ENCODE measurements at regions not wholly inside any gene's neighbourhood (a gene's known extent, or its start where the extent isn't known, plus 50 kb on each side); places are given as distances from the start of the nearest gene placed in this dataset.
A peak's percentile ranks its signal among the peaks of the same experiment; 100 is the strongest.
"Not testable (repeated sequence)": the region's sequence is repeated elsewhere in the genome, so short reads cannot be mapped to it uniquely, and the experiment has no call there.

GRCh38 chr7:35961260-35961659, 160.4 kb downstream of the SEPTIN7 start:
- intact Hi-C loops (cut with DNase I, micrococcal nuclease); ATAC-seq; DNase-seq: not testable (repeated sequence)

- ATAC-seq; DNase-seq; intact Hi-C loops (cut with DNase I, micrococcal nuclease): not testable (repeated sequence)
Observed at GRCh38 chr7:35962607-35963006, 161.8 kb downstream of the SEPTIN7 start.

GRCh38 chr7:35967366-35968139, 166.7 kb downstream of the SEPTIN7 start:
- no peak for ATAC-seq
- no peak for DNase-seq
- intact Hi-C loops (cut with DNase I, micrococcal nuclease): no loop called here

- intact Hi-C loops (cut with DNase I, micrococcal nuclease): no loop called here
- DNase-seq (no peak), ATAC-seq (no peak)
Observed at GRCh38 chr7:35968140-35968940, 167.5 kb downstream of the SEPTIN7 start.

GRCh38 chr7:35969066-35969465, 168.2 kb downstream of the SEPTIN7 start:
- ATAC-seq (no peak), DNase-seq (no peak)
- intact Hi-C loops (cut with DNase I, micrococcal nuclease): no loop called here

- DNase-seq (no peak), ATAC-seq (no peak)
- intact Hi-C loops (cut with DNase I, micrococcal nuclease): loop anchor here in 1 of 2 donors (10.0 kb wide), 1 partner anchor 56 kb away; no protein-coding TSS in a partner anchor
Observed at GRCh38 chr7:35970458-35970857, 169.6 kb downstream of the SEPTIN7 start.

GRCh38 chr7:35971133-35971891, 170.5 kb downstream of the SEPTIN7 start:
- intact Hi-C loops (cut with DNase I, micrococcal nuclease): loop anchor here in 1 of 2 donors (10.0 kb wide), 1 partner anchor 57 kb away; no protein-coding TSS in a partner anchor
- DNase-seq: peak in 1 of 2 donors; percentile 41
- ATAC-seq: peak; percentile 89

GRCh38 chr7:35975851-35976454, 175.1 kb downstream of the SEPTIN7 start:
- DNase-seq: no peak
- ATAC-seq: peak; percentile 69
- intact Hi-C loops (cut with DNase I, micrococcal nuclease): loop anchor here in 1 of 2 donors (5.0 to 10.0 kb wide), 2 partner anchors 61 to 316 kb away; no protein-coding TSS in a partner anchor

- not testable (repeated sequence) for ATAC-seq, DNase-seq
- intact Hi-C loops (cut with DNase I, micrococcal nuclease): loop anchor here in 1 of 2 donors (5.0 to 10.0 kb wide), 2 partner anchors 64 to 313 kb away; no protein-coding TSS in a partner anchor
Observed at GRCh38 chr7:35978816-35979640, 174.0 kb upstream of the EEPD1 start.

GRCh38 chr7:35982600-35982999, 170.5 kb upstream of the EEPD1 start:
- DNase-seq (no peak), ATAC-seq (no peak)
- intact Hi-C loops (cut with DNase I, micrococcal nuclease): loop anchor here in 1 of 2 donors (10.0 kb wide), 1 partner anchor 312 kb away; no protein-coding TSS in a partner anchor

GRCh38 chr7:35983626-35984025, 169.4 kb upstream of the EEPD1 start:
- DNase-seq (no peak), ATAC-seq (no peak)
- intact Hi-C loops (cut with DNase I, micrococcal nuclease): loop anchor here in 1 of 2 donors (10.0 kb wide), 1 partner anchor 311 kb away; no protein-coding TSS in a partner anchor

GRCh38 chr7:35985126-35985754, 167.8 kb upstream of the EEPD1 start:
- ATAC-seq: peak; percentile 99
- peak; percentile 67 to 84 for DNase-seq
- intact Hi-C loops (cut with DNase I, micrococcal nuclease): loop anchor here (5.0 to 10.0 kb wide), 2 partner anchors 310 to 332 kb away; no protein-coding TSS in a partner anchor

- no peak for DNase-seq
- intact Hi-C loops (cut with DNase I, micrococcal nuclease): loop anchor here (5.0 to 10.0 kb wide), 2 partner anchors 308 to 330 kb away; no protein-coding TSS in a partner anchor
- no peak for ATAC-seq
Observed at GRCh38 chr7:35987016-35987415, 166.0 kb upstream of the EEPD1 start.

GRCh38 chr7:35988105-35988504, 164.9 kb upstream of the EEPD1 start:
- ATAC-seq (no peak), DNase-seq (no peak)
- intact Hi-C loops (cut with DNase I, micrococcal nuclease): loop anchor here (5.0 to 10.0 kb wide), 2 partner anchors 307 to 329 kb away; no protein-coding TSS in a partner anchor

GRCh38 chr7:35988818-35989217, 164.2 kb upstream of the EEPD1 start:
- no peak for DNase-seq
- intact Hi-C loops (cut with DNase I, micrococcal nuclease): loop anchor here (5.0 to 10.0 kb wide), 2 partner anchors 306 to 328 kb away; no protein-coding TSS in a partner anchor

GRCh38 chr7:35991511-35992232, 161.4 kb upstream of the EEPD1 start:
- no peak for DNase-seq
- no peak for ATAC-seq
- intact Hi-C loops (cut with DNase I, micrococcal nuclease): no loop called here

More at GRCh38 chr7:35988818-35989217, 164.2 kb upstream of the EEPD1 start:
- no peak for ATAC-seq
